KMS-11 (cell line): ENCODE measurements at regions not wholly inside any gene's neighbourhood (a gene's known extent, or its start where the extent isn't known, plus 50 kb on each side); places are given as distances from the start of the nearest gene placed in this dataset.

Experiments
- H2AFZ ChIP-seq: fragments of 200-600 bp; sonication (generic); 2 replicates; pipeline ENCODE4 v1.6.1; 2016; ENCODE audit warnings: antibody characterized with exemption, mixed run types, low read depth
- H3K27ac ChIP-seq: fragments of 200-600 bp; sonication (generic); 2 replicates; pipeline ENCODE4 v1.6.1; 2016; ENCODE audit warnings: mild to moderate bottlenecking, mixed run types
- H3K27me3 ChIP-seq: fragments of 200-600 bp; sonication (generic); 2 replicates; pipeline ENCODE4 v1.6.1; 2017; ENCODE audit warnings: mild to moderate bottlenecking, low read depth, mixed run types, moderate library complexity; ENCODE audit not compliant: insufficient read depth
- H3K36me3 ChIP-seq: fragments of 200-600 bp; sonication (generic); 2 replicates; pipeline ENCODE4 v1.6.1; 2017; ENCODE audit warnings: mild to moderate bottlenecking, mixed run types; ENCODE audit not compliant: insufficient read depth
- H3K4me1 ChIP-seq: fragments of 200-600 bp; sonication (generic); 2 replicates; pipeline ENCODE4 v1.6.1; 2016; ENCODE audit warnings: mild to moderate bottlenecking, low read depth, mixed run types; ENCODE audit not compliant: poor library complexity, severe bottlenecking
- H3K4me2 ChIP-seq: fragments of 200-600 bp; sonication (generic); 2 replicates; pipeline ENCODE4 v1.7.0; 2016; ENCODE audit warnings: mild to moderate bottlenecking, mixed run types
- H3K4me3 ChIP-seq: fragments of 200-600 bp; sonication (generic); IDR thresholded peaks from 2 replicates; pipeline ENCODE4 v1.6.1; 2017; ENCODE audit warnings: low read depth, low read length, mixed read lengths; ENCODE audit not compliant: insufficient read depth
- H3K79me2 ChIP-seq: fragments of 200-600 bp; sonication (generic); 2 replicates; pipeline ENCODE4 v1.6.1; 2016; ENCODE audit warnings: low read depth, mixed run types; ENCODE audit not compliant: insufficient read depth
- H3K9ac ChIP-seq: fragments of 200-600 bp; sonication (generic); 2 replicates; pipeline ENCODE4 v1.6.1; 2016; ENCODE audit warnings: mild to moderate bottlenecking, mixed run types
- H4K20me1 ChIP-seq: fragments of 200-600 bp; sonication (generic); 2 replicates; pipeline ENCODE4 v1.6.1; 2016; ENCODE audit warnings: mild to moderate bottlenecking, mixed run types; ENCODE audit not compliant: insufficient read depth
- TF ChIP-seq, protein P1 (sequence below): fragments of 200-600 bp; sonication (generic); conservative IDR thresholded peaks from 2 replicates; pipeline ENCODE4 v1.6.1; 2017; ENCODE audit warnings: low read depth, mild to moderate bottlenecking, antibody characterized with exemption, low read length, moderate library complexity, mixed read lengths

GRCh38 chr3:20250786-20251185 lies 64.8 kb upstream of the SGO1 start:
- no peaks in the 10 kb centered on the region for H3K4me1 ChIP-seq
- H3K9ac ChIP-seq, result no peak overlapping the region
- no peaks in the 10 kb centered on the region for H3K36me3 ChIP-seq
- H3K4me3 ChIP-seq, result no peak overlapping the region
- no peaks in the 10 kb centered on the region for H3K79me2 ChIP-seq
- TF ChIP-seq, protein P1, sequence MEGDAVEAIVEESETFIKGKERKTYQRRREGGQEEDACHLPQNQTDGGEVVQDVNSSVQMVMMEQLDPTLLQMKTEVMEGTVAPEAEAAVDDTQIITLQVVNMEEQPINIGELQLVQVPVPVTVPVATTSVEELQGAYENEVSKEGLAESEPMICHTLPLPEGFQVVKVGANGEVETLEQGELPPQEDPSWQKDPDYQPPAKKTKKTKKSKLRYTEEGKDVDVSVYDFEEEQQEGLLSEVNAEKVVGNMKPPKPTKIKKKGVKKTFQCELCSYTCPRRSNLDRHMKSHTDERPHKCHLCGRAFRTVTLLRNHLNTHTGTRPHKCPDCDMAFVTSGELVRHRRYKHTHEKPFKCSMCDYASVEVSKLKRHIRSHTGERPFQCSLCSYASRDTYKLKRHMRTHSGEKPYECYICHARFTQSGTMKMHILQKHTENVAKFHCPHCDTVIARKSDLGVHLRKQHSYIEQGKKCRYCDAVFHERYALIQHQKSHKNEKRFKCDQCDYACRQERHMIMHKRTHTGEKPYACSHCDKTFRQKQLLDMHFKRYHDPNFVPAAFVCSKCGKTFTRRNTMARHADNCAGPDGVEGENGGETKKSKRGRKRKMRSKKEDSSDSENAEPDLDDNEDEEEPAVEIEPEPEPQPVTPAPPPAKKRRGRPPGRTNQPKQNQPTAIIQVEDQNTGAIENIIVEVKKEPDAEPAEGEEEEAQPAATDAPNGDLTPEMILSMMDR, result no peak
- no peak overlapping the region for H3K4me2 ChIP-seq
- no peaks in the 10 kb centered on the region for H3K27me3 ChIP-seq
- no peak overlapping the region for H3K27ac ChIP-seq
- no peak overlapping the region for H2AFZ ChIP-seq
- H4K20me1 ChIP-seq, result no peaks in the 10 kb centered on the region

DNA sequence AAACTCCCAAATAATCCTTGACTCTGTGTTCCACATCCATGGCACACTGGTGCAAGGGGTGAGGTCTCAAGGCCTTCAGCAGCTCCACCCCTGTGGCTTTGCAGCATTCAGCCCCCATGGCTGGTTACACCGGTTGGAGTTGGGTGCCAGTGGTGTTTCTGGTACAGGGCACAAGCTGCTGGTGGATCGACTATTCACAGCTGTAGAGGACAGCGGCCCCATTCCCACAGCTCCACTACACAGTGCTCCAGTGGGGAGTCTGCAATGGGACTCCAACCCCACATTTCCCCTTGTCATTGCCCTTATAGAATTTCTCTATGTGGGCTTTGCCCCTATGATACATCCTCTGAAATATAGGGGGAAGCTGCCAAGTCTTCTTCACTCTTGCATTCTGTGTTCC lies 64.3 kb upstream of the SGO1 start:
- TF ChIP-seq, protein P1, result no peak
- Histone ChIP-seq H3K79me2 (no peaks in the 10 kb centered on the region), H2AFZ (no peak overlapping the region)

GRCh38 chr3:20246662-20247061 lies 60.7 kb upstream of the SGO1 start:
- Histone ChIP-seq H3K4me2 (no peak overlapping the region), H3K9ac (no peak overlapping the region), H3K27me3 (no peaks in the 10 kb centered on the region), H4K20me1 (no peaks in the 10 kb centered on the region), H3K27ac (no peak overlapping the region), H3K79me2 (no peaks in the 10 kb centered on the region), H3K4me1 (no peaks in the 10 kb centered on the region), H2AFZ (no peak overlapping the region), H3K4me3 (no peak overlapping the region), H3K36me3 (no peaks in the 10 kb centered on the region)
- TF ChIP-seq, protein P1, result no peak

More for the DNA sequence above, 64.3 kb upstream of the SGO1 start:
- H3K4me2 ChIP-seq, result no peak overlapping the region
- H3K27me3 ChIP-seq, result no peaks in the 10 kb centered on the region
- H3K4me3 ChIP-seq, result no peak overlapping the region
- H4K20me1 ChIP-seq, result no peaks in the 10 kb centered on the region
- no peak overlapping the region for H3K9ac ChIP-seq
- no peak overlapping the region for H3K27ac ChIP-seq
- H3K4me1 ChIP-seq, result no peaks in the 10 kb centered on the region
- H3K36me3 ChIP-seq, result no peaks in the 10 kb centered on the region

DNA sequence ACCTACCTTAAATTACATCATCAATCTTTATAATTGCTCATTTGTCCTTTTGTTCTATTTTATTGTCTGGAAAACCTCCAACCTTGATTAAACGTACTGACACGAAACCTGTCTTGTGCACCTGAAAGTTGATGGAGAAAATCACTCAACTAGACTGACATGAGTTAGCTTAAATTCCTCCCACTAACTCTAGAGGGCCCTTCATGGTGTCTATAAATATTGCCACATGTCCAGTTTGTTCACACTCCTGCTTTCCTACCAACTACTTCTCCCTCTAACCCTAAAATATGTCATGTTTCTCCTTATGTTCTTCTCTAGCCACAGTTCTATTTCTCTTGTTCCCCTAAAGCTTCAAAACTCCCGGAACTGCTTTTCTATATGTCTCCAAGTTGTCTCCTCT lies 59.8 kb upstream of the SGO1 start:
- no peak overlapping the region for H2AFZ ChIP-seq
- no peak overlapping the region for H3K27ac ChIP-seq
- no peak overlapping the region for H3K4me2 ChIP-seq
- H3K9ac ChIP-seq, result no peak overlapping the region
- no peaks in the 10 kb centered on the region for H3K79me2 ChIP-seq
- H3K27me3 ChIP-seq, result no peaks in the 10 kb centered on the region
- H4K20me1 ChIP-seq, result no peaks in the 10 kb centered on the region
- H3K36me3 ChIP-seq, result no peaks in the 10 kb centered on the region
- no peak overlapping the region for H3K4me3 ChIP-seq
- no peaks in the 10 kb centered on the region for H3K4me1 ChIP-seq
- TF ChIP-seq, protein P1, result no peak
